GM19328 (cell line): ENCODE measurements at regions not wholly inside any gene's neighbourhood (a gene's known extent, or its start where the extent isn't known, plus 50 kb on each side); places are given as distances from the start of the nearest gene placed in this dataset.

Experiments used
- ATAC-seq: cut with Tn5 transposase; IDR thresholded peaks from one replicate; pipeline ENCODE4 v1.9.1; 2021; ENCODE audit warnings: mild to moderate bottlenecking, moderate library complexity; ENCODE audit not compliant: unreplicated experiment

DNA sequence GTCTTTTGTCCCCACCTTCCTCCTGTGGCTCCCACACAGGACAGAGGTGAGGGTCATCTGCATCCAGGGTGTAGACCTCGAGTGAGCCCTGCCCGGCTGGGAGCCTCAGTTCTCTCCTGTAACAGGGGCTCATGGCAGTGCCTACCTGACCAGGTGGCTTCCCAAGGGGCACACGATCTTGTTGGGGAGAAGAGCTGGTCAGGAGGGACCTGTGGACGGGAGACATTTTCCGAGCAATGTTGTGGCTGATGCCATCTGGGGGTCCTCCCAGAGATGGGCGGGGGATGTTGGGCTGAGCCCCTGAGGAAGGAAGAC lies 51.9 kb downstream of the CEBPB start:
- ATAC-seq = no peak

DNA sequence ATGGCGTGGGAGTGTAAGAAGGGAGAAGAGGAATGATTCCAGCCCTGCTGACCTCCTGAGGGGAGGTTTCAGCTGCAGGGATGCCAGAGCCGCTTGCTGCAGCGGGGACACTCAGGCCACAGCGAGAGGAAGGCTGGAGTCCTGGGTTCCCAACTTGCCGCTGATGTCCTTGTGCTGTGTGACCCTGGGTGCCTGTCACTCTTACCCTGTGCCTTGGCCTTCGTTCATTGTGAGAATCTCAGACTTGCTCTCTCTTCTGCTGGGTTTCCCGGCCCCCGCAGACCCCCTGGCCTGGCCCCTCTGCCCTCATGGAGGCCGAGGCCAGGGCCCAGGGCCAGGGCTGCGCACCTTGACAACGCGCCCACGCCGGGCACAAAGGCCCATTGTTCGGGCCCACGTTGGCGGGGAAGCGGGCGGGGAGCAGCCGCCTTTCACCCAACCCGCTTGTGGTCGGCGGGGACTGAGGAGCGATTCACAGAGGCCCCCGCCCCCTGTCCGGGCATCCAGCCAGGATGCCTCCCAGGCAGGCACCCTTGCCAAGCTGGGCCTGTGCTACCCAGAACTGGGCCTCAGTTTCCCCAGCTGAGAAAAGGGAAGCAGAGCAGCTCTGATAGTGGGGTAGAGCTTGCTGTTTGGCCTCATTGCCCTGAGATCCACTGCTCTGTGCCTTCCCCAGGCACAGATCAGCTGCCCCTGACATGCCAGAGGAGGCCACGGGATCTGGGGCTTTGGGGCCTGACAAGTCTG lies 52.4 kb downstream of the CEBPB start:
- no peak for ATAC-seq

DNA sequence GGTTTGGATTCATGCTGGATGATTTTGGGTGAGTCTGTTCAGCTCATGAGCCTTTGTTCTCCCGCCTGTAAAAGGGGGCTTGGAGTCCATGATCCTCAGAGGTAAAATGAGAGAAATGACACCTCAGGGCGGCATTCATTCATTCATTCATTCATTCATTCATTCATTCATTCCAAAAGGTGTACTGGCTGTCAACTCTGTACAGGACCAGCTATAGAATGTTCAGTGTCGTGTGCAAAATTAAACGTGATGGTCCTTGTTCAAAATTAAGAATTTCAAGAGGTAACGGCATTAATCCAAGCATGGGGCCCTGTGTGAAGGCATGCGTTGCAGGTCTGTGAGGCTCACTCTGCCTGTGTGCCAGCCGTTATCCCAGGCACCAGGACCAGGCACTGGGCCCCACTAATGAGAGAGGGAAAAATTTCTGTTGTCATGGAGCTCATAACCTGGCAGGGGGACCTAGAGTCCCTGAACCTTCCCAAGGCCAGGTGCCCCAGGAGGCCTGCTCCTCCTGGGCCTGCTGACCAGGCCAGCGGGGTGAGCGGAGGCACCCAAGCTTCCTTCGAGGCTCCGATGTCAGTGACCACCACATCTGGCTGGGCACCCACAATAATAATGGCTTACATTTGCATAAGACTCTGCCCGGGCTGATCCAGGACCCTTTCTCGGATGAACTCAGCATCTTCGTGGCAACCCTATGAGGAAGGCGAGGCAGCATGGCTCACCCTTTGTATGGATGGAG lies 53.2 kb downstream of the CEBPB start:
- no peak for ATAC-seq

DNA sequence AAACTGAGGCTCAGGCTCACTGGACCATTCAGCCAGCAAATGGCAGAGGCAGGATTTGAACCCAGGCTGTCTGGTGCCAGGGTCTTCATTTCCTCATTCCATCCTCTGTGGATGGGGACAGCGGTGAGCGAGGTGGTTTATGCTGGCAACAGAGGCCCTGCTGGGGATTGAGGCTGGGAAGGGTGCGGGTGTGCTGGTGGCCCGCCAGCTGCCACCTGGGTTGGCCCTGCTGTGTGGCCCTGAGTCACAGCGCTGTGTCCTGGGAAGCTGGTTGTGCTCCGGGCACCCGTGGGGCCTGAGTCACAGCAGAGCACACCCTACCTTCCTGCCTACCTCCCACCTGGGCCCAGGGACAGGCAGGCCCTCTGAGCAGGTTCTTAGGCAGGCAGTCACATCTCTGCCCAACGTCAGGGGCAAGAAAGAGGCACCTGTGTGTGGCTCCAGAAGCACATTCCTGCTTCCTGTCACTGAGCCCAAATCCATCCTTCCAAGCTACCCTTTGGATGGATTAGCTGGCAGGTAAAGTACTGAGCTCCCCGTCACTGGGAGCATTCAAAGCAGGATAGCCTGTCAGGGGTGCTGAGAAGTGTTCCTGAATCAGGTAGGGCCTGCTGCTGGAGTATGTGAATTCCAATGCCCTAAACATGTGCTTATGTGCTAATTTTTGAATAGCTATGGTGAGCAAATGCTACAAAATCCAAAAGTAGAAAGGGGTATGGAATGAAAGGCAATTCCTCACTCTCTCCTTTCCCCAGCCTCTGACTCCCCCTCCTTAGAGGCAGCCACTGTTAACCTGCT lies 53.9 kb downstream of the CEBPB start:
- ATAC-seq = no peak

DNA sequence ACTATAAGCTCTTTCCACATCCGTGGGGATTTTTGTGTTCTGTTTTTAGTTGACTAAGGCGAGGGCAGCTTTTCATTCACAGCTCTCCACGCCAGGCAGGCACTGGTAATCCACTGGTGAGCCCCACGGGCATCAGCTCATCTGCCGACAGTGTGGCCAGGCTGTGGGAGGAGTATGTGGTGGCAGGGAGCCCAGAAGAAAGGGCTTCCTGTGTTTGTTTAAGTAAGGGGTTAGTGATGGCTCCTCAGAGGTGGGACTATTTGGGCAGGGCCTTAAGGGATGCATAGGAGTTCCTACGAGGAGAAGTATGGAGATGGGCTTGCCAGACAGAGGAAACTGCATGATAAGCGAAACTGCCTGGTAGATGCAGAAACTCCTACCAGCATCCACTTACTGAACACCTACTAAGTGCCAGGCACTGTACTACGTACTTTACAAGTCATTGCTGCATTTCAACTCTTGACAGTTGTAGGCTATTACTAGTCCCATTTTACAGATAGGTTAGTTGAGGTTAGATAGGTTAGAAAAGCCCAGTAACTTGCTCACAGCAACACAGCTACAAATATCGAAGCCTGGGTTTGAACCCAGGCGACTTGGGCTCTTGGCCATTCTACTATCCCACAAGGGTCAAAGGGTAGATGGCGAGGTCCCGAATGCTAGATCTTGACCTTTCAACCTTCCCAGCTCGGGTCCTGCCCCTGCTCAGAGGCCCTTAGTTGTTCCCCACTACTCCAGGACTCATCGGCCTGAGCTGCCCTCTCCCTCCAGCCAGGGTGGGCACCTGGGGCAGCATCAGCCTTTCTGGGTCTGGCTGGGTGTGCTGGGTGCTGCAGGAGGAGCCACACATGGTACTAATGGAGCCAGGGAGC lies 55.1 kb downstream of the CEBPB start:
- no peak for ATAC-seq

DNA sequence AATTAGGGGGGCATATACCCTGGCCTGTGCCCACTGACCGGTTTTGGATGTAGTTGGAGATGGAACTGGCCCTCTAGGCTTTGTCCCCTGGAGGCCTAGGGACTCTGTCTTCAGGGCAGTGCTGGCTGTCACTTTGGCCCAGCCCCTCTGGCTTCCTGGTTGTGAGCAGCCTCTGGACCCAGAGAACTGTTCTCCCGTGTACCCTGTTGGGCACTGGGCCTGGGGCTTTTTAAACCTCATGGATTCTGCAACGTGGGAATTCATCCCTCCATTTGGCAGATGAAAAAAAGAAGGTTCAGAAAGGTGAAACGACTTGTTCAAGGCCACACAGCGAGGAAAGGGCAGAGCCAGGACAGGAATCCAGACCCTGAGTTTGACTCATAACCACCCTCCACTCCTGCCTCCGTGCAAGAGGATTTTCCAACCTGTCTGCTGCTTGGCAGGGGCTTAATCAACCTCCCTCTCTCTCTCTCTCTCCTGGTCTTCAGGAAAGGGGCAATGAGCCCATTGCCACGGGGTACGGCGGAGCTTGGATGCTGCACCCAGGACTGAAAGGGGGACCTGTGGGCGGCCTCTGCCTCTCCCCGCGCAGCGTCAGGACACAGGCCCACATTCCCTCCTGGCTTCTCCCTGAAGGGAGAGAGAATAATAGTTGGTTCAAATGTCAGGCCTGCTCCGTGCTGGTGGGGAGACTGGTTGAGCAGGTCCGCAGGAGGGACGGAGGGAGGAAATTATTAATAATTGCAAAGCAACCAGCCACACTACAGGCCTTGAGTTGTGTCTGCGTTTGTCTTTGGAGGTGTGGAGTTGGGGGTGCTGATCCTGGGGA lies 56.0 kb downstream of the CEBPB start:
- ATAC-seq = no peak

DNA sequence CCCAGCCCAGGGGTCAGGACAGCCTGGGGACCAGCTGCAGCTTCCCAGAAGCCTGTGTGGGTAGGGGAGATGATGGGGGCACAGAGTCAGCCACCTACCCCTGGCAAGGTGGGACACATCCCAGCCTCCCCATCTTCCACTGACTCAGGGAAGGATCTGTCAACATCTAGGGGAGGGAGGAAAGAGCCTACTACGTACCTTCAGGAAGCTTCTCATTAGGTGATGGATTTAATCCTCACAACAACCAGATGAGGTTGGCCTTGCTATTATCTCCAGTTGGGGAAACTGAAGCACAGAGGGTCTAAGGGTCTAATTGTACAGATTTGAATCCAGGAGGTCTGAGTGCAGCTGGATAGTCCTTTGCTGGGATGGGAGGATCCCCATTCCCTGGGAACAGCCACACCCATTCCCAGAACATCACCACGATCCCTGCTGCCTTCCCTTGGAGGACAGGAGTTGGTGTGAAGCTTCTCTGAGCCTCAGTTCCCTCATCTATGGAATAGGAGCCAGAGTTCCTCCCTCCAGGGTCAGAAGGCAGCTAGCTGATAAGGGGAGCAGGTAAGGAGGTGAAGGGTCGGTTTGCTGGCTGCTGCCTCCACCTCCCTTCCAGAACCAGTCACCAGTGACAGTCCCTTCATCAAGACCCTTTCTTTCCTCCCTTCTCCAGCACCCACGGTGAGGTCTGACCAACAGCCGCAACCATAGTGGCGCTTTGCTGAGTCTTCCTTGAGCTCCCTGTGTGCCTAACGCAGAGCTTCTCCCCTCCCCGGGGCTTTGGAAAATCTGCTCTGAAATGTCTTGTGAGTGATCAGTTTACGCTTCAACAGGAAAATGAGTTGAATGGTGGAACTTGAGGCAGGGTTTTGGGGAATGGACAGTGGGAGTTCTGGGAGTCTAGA lies 56.8 kb downstream of the CEBPB start:
- no peak for ATAC-seq

DNA sequence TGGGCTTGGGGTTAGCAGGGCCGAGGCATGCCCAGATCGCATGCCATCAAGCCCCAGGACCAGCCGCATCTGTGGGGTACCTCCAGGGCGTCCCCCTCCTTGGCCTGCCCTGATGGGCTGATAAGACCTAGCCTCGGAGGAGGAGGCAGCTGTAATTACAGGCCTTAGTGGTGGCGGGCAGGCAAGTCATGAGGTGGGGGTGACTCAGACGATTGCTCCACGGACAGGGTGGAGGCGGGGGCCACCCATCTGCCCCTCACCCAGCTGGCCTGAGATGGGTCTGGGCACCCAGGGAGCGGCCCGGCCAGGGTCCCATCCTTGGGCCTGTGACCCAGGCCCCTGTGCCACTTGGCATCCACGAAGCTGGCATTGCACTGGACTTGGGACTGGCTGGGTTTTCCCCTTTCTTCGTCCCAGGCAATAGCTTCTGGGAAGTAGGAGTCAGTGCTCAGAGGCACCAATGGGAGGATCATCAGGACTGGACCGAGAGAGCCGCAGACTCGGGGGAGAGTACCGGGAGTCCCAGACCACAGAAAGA lies 57.5 kb downstream of the CEBPB start:
- ATAC-seq = no peak

DNA sequence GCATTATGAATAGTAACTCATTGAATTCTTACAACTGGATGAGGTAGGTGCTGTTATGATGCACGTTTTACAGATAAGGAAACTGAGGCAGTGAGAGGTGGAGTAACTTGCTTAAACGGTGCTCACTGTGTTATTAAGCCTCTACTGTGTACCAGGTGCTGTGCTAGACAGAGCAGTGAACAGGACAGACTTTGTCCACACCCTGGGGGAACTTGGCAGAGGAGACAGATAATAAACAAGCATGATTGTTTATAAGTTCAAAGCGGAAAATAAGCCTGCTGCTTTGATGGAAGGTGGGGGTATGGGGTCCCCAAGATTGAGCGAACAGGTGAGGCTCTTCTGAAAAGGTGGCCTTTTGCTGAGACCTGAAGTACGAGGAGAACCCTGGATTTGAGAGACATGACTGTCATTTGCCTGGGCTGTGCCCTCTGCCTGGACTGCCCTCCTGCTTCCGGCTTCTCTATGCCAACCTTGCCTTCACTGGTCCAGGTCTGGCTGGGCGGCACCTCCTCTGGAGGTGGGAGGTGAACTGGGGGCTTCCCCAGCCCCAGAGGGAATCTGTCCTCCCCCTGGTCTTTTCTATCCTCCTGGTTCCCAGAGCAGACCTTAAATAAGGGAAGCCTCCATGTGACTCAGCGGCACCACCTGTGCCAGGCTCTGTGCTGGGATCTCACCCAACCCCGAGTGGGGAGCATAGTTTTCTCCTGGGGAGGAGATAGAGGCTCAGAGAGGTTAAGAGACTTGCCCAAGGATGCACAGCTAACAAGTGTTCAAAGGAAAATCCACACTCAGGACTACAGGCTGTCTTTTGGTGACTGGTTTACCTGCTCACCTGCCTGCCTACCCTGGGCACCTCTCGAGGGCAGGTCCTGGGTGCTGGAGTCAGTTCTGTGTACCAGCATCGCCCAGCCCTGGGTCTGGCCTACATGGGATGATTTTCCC lies 59.1 kb downstream of the CEBPB start:
- ATAC-seq = no peak

DNA sequence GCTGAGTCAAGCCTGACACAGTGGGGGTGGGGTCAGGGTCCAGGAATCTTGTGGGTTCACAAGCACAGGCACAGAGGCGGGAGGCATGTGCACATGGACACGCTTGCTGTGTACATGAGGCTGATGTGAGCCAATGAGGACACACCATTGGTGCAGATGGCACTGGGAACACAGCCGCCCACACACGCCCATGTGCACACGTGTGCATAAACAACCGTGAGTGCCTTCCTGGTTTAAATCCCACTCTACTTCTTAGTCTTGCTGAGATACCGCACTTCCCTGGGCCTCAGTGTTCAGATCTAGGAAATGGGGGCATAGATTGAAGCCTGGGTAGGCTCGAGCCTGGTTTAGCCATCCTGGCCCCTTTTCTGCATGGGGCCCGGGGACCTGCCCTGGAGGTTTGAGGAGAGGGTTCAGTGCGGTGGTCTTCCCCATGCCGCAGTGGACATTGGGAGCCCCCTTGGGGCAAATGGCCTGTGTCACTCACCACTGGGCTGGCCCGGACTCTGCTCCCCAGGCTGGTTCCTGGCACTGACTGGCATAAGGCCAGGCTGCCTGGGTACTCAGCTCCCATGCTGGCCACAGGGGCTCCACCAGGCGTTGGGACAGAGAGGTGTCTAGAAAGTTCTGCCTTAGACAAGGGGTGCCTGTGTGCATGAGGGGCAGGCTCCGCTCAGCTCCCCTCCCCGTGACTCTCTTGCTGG lies 60.2 kb downstream of the CEBPB start:
- ATAC-seq = no peak

DNA sequence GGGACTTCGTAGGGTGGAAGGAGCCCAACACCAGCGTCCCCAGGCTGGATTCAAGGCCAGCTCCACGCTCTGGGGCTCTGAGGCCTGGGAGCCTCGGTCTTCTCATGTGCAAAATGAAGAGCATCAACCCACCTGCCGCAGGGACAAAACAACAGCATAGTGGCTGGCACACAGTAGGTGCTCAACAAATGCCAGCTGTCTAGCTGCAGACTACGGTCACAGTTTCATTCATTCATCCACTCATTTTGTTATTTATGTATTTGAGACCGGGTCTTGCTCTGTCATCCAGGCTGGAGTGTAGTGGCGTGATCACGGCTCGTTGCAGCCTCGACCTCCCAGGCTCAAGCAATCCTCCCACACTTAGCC lies 60.7 kb downstream of the CEBPB start:
- ATAC-seq = no peak

DNA sequence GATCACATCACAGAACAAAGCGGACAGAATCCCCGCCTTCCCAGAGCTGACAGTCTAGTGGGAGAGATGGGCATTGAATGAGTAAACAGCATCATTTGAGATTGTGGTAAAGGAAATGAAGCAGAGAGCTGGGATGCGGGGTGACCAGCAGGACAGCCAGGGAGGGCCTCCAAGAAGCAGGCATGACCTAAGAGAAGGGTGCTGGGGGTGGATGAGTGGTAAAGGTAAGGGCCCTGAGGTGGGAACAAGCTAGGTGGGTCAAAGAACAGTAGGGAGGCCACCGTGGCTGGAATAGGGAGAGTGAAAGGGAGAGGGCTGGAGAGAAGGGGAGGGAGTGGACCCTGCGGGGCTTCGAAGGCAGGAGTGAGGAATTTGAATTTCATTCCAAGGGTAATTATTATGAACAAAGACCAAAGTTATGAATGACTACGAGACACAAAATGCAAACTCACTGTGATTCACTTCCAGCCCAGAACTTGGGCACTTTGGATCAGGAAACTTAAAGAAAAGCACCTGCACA lies 61.4 kb downstream of the CEBPB start:
- ATAC-seq = no peak

DNA sequence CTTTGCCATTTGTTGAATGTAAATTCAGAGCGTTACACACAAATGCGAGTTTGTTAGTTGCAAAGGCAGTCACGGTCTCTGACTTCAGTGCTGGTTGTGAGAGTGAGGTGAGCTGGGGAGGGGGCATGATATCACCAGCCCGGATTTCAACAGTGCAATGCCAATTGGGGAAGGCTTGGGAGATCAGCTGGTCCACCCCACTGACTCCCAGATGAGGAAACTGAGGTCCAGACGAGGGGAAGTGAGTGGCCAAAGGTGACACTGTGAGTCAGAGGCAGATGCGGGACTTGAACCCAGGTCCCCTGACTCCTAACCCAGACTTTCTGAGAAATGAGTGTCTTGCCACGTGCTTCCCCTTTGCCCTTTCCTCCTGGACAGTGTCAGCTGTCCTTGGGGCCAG lies 62.1 kb downstream of the CEBPB start:
- ATAC-seq = no peak

DNA sequence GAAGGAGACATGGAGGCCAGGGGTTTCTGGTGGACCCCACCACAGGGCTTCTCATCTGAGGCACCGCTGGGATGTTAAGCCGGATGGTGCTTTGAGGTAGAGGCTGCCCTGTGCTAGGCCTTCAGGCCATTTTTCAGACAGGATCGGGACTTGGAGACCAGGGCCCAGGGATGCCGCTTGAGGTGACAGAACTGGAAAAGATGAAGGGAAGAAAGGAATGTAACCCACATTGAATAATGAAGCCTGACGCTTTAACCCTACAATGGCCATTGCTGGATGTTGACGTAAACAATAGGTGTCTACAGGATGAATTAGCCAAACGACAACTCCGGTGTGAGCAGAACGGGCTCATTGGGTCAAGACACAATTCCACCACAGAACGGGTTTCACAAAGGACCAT lies 62.5 kb downstream of the CEBPB start:
- no peak for ATAC-seq

DNA sequence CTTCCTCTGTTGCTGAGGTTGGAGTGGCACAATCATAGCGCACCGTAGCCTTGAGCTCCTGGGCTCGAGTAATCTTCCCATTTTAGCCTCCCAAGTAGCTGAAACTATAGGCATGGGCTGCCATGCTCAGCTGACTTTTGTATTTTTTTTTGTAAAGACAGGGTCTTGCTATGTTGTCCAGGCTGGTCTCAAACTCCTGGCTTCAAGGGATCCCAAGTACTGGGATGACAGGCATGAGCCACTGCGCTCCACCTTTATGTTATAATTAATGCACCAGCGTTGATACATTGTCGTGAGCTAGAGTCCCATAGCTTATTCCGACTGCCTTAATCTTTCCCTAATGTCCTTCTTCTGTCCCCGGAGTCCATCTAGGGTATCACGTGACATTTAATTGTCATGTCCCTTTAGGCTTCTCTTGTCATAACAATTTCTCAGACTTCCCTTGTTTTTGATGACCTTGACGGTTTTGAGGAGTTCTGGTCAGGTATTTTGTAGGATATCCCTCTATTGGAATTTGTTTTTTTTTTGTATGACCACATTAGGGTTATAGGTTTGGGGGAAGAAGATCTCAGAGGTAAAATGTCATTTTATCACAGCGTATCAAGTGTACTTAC lies 63.9 kb downstream of the CEBPB start:
- no peak for ATAC-seq

DNA sequence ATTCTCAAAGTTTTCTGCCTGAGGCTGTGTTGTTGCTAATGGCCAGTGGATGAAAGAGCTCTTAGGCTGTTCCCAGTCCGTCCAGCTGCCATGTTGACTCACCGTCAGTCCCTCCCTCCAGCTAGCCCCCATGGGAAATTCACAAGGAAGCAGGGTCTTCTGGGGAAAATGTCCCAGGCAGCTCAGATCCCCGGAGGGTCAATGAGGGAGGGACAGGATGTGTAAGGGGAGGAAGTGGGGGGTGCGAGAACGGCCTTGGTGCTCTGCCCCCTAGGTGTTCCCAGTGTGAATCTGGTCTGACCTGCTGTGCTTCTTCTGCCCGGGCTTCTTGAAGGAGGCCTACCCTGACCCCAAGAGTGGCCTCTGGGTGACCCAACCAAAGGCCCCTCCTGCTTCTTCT lies 65.9 kb downstream of the CEBPB start:
- ATAC-seq = no peak

DNA sequence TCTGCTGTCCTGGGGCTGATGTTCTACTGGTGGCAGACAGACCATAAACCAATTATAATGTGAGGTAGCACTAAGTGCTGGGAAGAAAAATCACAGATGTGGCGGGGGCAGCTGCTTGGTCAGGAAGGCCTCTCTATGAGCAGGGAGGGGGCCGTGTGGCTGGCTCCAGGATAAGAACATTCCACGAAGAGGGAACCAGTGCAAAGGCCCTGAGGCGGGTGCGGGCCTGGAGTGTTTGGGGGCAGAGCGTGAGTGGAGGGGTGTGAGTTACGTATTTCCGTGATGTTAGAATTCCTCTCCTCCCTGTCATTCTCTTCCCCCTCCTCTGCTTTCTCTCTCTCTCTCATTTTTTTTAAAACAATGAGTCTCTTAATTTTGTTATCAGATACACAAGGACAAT lies 67.2 kb downstream of the CEBPB start:
- ATAC-seq = no peak
